ENCODE measurements at regions not wholly inside any gene's neighbourhood (a gene's known extent, or its start where the extent isn't known, plus 50 kb on each side); places are given as distances from the start of the nearest gene placed in this dataset.
"Not testable (repeated sequence)": the region's sequence is repeated elsewhere in the genome, so short reads cannot be mapped to it uniquely, and the experiment has no call there.

DNA sequence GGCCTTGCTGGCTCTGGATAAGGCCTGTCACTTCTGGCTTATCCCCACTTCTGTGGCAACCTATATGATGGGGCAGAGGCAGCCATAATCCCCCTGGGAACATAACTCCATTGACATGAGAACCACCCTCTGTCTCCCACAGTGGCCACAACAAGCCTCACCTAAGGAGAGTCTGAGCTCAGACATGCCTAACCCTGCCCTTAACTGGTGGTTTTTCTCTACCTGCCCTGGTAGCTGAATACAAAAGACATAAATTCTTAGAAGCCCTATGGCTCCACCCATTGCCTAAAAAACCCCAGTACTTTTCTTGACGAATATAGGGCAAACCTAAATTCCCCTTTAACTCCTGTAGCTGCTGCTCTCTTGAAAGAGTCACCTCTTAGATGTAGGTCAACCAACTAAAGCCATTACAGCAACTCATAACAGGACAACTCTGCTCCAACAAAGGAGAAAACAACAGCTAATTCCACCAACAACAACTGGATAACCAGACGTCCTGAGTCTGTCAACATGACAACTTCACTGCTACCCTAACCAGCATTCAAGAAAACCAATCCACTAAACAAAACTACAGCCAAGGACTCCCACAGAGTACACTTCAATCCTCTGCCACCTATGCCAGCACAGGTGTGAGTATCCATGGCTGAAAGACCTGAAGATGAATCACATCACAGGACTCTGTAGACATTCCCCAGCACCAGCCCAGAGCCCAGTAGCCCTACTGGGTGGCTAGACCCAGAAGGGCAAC lies 427.7 kb downstream of the PRELID2 start:
- Mint-ChIP-seq H3K36me3 (ENCODE audit: low read depth) (peaks cover 19% of the 10 kb centered on the region), H3K4me1 (no peaks in the 10 kb centered on the region), H3K9me3 (peaks cover 18% of the 10 kb centered on the region)

DNA sequence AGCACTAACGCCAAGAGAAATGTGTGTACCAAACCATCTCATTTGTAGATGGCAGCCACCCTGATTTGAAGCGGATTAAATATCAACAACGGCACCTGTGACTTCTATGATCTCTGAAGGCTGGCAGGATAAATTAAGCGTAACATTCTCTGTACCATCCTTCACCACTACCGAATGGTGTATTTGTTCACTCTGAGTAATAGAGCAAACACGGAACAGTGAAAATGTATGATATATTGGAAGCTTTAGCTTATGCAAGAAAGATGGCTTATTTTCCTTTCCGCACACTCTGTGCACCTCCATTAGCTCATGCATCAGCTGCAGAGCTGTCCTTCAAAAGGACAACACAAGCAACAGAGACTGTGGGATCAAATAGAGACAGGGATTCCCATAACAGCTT lies 431.1 kb downstream of the PRELID2 start:
- Mint-ChIP-seq H3K4me1 (no peaks in the 10 kb centered on the region), H3K27me3 (ENCODE audit: low read depth) (no peaks in the 10 kb centered on the region), H3K36me3 (ENCODE audit: low read depth) (peaks cover 7% of the 10 kb centered on the region), H3K9me3 (peaks cover 10% of the 10 kb centered on the region), H3K27ac (ENCODE audit: unreplicated experiment) (no peak overlapping the region), H3K4me3 (no peak overlapping the region)
- DNase-seq (ENCODE audit: low read depth, low spot score): no peak
- TF ChIP-seq, protein P1, sequence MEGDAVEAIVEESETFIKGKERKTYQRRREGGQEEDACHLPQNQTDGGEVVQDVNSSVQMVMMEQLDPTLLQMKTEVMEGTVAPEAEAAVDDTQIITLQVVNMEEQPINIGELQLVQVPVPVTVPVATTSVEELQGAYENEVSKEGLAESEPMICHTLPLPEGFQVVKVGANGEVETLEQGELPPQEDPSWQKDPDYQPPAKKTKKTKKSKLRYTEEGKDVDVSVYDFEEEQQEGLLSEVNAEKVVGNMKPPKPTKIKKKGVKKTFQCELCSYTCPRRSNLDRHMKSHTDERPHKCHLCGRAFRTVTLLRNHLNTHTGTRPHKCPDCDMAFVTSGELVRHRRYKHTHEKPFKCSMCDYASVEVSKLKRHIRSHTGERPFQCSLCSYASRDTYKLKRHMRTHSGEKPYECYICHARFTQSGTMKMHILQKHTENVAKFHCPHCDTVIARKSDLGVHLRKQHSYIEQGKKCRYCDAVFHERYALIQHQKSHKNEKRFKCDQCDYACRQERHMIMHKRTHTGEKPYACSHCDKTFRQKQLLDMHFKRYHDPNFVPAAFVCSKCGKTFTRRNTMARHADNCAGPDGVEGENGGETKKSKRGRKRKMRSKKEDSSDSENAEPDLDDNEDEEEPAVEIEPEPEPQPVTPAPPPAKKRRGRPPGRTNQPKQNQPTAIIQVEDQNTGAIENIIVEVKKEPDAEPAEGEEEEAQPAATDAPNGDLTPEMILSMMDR (conservative IDR thresholded peaks at IDR 0.05): no peak

More for the DNA sequence above, 427.7 kb downstream of the PRELID2 start:
- H3K4me3 Mint-ChIP-seq: no peak overlapping the region
- H3K27ac Mint-ChIP-seq (ENCODE audit: unreplicated experiment): no peak overlapping the region
- H3K27me3 Mint-ChIP-seq (ENCODE audit: low read depth): no peaks in the 10 kb centered on the region
- TF ChIP-seq, protein P1 (conservative IDR thresholded peaks at IDR 0.05): no peak
- no peak for DNase-seq (ENCODE audit: low read depth, low spot score)

DNA sequence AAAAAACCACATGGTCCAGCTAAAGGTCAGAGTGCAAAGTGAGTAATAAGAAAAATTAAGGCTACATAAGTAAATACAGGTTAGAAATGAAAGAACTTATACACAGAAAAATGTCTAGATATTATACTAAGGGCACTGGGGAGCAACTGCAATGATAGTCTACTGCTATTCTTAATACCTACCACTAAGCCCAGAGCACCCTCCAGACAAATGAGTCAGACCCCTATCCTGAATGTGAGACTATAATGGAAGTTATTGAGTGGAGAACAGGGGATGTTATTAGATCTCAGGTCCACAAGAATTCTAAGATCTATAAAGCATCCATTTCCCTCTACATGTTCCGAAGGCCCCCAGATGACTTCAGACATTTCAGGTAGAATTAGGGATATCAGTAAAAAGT lies 438.3 kb downstream of the PRELID2 start:
- Mint-ChIP-seq H3K27ac (ENCODE audit: unreplicated experiment) (no peak overlapping the region), H3K9me3 (no peaks in the 10 kb centered on the region), H3K27me3 (ENCODE audit: low read depth) (no peaks in the 10 kb centered on the region), H3K4me1 (no peaks in the 10 kb centered on the region), H3K36me3 (ENCODE audit: low read depth) (no peaks in the 10 kb centered on the region), H3K4me3 (no peak overlapping the region)
- DNase-seq (ENCODE audit: low read depth, low spot score): no peak
- TF ChIP-seq, protein P1 (conservative IDR thresholded peaks at IDR 0.05): no peak

DNA sequence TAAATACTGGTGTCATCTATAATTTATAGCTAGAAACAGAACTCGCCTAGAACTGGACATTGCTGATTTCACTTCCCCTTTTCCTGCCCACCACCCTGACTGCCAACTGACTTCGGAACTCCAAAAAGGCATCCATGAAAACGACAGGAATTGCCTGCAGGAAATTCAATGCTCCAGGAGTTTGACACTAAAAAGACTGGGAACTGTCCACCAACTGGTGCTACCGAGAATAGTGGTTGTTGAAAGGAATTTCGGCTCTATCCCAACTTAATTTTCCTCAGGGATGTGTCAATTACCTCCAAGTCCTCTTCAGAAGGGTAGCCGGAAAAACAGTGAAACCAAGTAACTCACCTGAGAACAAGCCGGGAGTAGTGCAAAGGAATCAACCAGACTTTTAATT lies 440.0 kb downstream of the PRELID2 start:
- H3K36me3 Mint-ChIP-seq (ENCODE audit: low read depth); H3K9me3 Mint-ChIP-seq; H3K4me3 Mint-ChIP-seq; DNase-seq (ENCODE audit: low read depth, low spot score); H3K27me3 Mint-ChIP-seq (ENCODE audit: low read depth); H3K4me1 Mint-ChIP-seq; H3K27ac Mint-ChIP-seq (ENCODE audit: unreplicated experiment): not testable (repeated sequence)

DNA sequence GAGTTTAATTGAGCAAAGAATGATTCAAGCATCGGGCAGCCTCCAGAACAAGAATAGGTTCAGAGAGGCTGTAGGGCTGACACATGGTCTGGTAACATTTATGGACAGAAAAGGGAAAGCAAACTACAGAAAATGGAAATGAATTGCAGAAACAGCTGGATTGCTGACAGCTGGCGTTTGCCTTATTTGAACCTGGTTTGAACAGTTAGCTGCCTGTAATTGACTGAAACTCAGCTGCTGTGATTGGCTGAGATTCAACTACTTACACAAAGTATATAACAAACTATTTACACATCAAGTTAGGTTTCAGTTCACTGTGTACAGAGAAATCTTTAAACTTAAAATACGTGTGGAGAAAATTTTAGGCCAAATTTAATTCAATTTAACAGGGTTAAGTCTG lies 441.7 kb downstream of the PRELID2 start:
- Mint-ChIP-seq H3K27ac (ENCODE audit: unreplicated experiment) (no peak overlapping the region), H3K36me3 (ENCODE audit: low read depth) (no peaks in the 10 kb centered on the region), H3K27me3 (ENCODE audit: low read depth) (no peaks in the 10 kb centered on the region), H3K4me1 (no peaks in the 10 kb centered on the region), H3K4me3 (no peak overlapping the region), H3K9me3 (no peaks in the 10 kb centered on the region)
- no peak for DNase-seq (ENCODE audit: low read depth, low spot score)
- TF ChIP-seq, protein P1 (conservative IDR thresholded peaks at IDR 0.05): no peak

DNA sequence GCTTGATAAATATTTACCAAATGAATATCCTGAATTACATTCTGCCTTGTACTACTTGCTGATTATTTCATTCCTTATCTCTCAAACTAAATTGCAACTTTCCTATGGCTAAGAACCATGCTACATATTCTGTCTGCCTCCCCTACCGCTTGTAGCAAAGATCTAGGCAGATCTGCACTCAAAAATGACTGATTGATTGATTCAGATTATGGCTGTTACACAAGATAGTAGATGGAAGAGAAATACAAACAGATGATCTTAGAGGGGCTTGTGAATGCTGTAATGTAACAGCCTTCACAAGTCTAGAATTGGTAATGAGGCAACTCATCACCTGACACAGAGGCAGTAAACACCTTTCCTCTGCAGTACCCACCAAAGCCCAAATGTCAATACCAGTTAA lies 446.1 kb downstream of the PRELID2 start:
- Mint-ChIP-seq H3K4me1 (no peaks in the 10 kb centered on the region), H3K36me3 (ENCODE audit: low read depth) (no peaks in the 10 kb centered on the region), H3K27ac (ENCODE audit: unreplicated experiment) (no peak overlapping the region), H3K4me3 (no peak overlapping the region), H3K27me3 (ENCODE audit: low read depth) (no peaks in the 10 kb centered on the region), H3K9me3 (peaks cover under 1% of the 10 kb centered on the region)
- TF ChIP-seq, protein P1 (conservative IDR thresholded peaks at IDR 0.05): no peak
- no peak for DNase-seq (ENCODE audit: low read depth, low spot score)
